Upper lobe of right lung (tissue), 1 donor: ENCODE measurements at regions not wholly inside any gene's neighbourhood (a gene's known extent, or its start where the extent isn't known, plus 50 kb on each side); places are given as distances from the start of the nearest gene placed in this dataset. TPM values are rescaled to one million over a fixed set of nuclear protein-coding genes. Genes with fewer than 3 reads are reported as not detected.
A peak's percentile ranks its signal among the peaks of the same experiment; 100 is the strongest.

ENCODE experiments used
- ATAC-seq: fragments of 200-7000 bp; cut with Tn5 transposase; one replicate; pipeline ENCODE4 v1.9.1; 2020; ENCODE audit warnings: mild to moderate bottlenecking, moderate library complexity
- DNase-seq: peaks from one replicate; pipeline ENCODE4 v3.0.0-alpha.2; 2020
- H3K27ac ChIP-seq: fragments of 200-600 bp; one replicate; pipeline ENCODE4 v1.8.0; 2022
- H3K27me3 ChIP-seq: fragments of 200-600 bp; one replicate; pipeline ENCODE4 v1.8.0; 2022; ENCODE audit warnings: mild to moderate bottlenecking
- H3K36me3 ChIP-seq: fragments of 200-600 bp; one replicate; pipeline ENCODE4 v1.8.0; 2022
- H3K4me1 ChIP-seq: fragments of 200-600 bp; one replicate; pipeline ENCODE4 v1.8.0; 2022
- H3K4me3 ChIP-seq: fragments of 200-600 bp; one replicate; pipeline ENCODE4 v1.8.0; 2022; ENCODE audit warnings: mild to moderate bottlenecking
- H3K9me3 ChIP-seq: fragments of 200-600 bp; one replicate; pipeline ENCODE4 v1.8.0; 2022
- intact Hi-C: fragments of 100-400 bp; cut with DNase I; formaldehyde crosslinking; loops from one replicate; pipeline ENCODE4 v1.11.0; 2022
- microRNA-seq: library from miRNA; unstranded; fragments of <30 nt; microRNA quantifications from one replicate; pipeline ENCODE4 v1.2.0, GENCODE V29; 2020; ENCODE audit warnings: borderline microRNAs expressed
- TF ChIP-seq, protein P1 (sequence below): fragments of 200-600 bp; IDR thresholded peaks from one replicate; pipeline ENCODE4 v1.8.0; 2022; ENCODE audit warnings: antibody characterized with exemption
- donor health status: DM: no; HTN: yes; CAD: no; lungs with severe emphysema.

DNA sequence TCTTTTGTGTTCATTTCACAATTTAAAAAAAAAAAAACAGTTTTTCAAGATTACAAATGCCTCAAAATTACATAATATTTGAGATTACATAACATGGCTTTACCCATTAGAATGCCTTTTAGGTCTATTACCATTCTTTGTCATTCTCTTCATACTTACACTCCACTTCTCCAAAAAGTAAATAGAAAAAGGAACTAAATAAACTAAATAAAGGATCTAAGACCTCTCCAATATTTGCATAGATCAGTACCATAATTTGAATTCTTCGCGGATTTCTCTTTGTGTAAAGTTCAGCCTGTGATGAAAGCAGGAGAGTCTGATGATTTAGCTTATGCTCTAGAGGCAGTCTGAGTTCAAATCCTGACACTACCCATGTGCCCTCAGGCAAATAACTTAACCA, 56.4 kb upstream of the C1GALT1 start:
- DNase-seq = no peak
- no peaks in the 10 kb centered on the region for H3K27me3 ChIP-seq
- intact Hi-C loops = no loop called here
- TF ChIP-seq, protein P1, sequence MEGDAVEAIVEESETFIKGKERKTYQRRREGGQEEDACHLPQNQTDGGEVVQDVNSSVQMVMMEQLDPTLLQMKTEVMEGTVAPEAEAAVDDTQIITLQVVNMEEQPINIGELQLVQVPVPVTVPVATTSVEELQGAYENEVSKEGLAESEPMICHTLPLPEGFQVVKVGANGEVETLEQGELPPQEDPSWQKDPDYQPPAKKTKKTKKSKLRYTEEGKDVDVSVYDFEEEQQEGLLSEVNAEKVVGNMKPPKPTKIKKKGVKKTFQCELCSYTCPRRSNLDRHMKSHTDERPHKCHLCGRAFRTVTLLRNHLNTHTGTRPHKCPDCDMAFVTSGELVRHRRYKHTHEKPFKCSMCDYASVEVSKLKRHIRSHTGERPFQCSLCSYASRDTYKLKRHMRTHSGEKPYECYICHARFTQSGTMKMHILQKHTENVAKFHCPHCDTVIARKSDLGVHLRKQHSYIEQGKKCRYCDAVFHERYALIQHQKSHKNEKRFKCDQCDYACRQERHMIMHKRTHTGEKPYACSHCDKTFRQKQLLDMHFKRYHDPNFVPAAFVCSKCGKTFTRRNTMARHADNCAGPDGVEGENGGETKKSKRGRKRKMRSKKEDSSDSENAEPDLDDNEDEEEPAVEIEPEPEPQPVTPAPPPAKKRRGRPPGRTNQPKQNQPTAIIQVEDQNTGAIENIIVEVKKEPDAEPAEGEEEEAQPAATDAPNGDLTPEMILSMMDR = no peak
- H3K9me3 ChIP-seq = no peaks in the 10 kb centered on the region
- peaks cover 18% of the 10 kb centered on the region for H3K4me1 ChIP-seq
- peak; percentile 71 for ATAC-seq
- no peak overlapping the region for H3K27ac ChIP-seq
- H3K36me3 ChIP-seq = no peaks in the 10 kb centered on the region
- no peak overlapping the region for H3K4me3 ChIP-seq

- ATAC-seq (no peak), DNase-seq (no peak)
- Histone ChIP-seq H3K9me3 (no peaks in the 10 kb centered on the region), H3K27ac (no peak overlapping the region), H3K36me3 (no peaks in the 10 kb centered on the region), H3K4me1 (peaks cover 10% of the 10 kb centered on the region), H3K4me3 (no peak overlapping the region), H3K27me3 (no peaks in the 10 kb centered on the region)
- TF ChIP-seq, protein P1 = no peak
- intact Hi-C loops = no loop called here
Measured at GRCh38 chr7:7127773-7128172, 54.6 kb upstream of the C1GALT1 start.

DNA sequence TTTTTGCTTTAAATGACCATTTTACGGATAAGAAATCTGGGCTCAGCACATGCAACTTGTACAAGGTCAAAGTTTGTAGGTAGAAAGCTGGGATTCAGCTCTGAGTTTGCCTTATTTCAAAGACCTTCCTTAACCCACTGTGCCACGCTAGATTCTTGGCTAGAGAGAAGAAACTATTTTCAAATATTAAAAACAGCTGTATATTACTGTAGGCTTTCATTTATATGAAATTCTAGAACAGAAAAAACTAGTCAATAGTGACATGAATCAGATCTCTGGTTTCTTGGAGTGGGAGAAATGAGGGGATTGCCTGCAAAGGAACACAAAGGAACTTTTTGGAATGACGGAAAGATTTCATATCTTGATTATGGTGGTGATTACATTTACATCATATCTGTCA, 53.0 kb upstream of the C1GALT1 start:
- H3K4me1 ChIP-seq = peaks cover 4% of the 10 kb centered on the region
- no peaks in the 10 kb centered on the region for H3K27me3 ChIP-seq
- ATAC-seq = no peak
- H3K36me3 ChIP-seq = no peaks in the 10 kb centered on the region
- DNase-seq = no peak
- no peaks in the 10 kb centered on the region for H3K9me3 ChIP-seq
- intact Hi-C loops = no loop called here
- TF ChIP-seq, protein P1 = no peak
- H3K4me3 ChIP-seq = no peak overlapping the region
- H3K27ac ChIP-seq = no peak overlapping the region

DNA sequence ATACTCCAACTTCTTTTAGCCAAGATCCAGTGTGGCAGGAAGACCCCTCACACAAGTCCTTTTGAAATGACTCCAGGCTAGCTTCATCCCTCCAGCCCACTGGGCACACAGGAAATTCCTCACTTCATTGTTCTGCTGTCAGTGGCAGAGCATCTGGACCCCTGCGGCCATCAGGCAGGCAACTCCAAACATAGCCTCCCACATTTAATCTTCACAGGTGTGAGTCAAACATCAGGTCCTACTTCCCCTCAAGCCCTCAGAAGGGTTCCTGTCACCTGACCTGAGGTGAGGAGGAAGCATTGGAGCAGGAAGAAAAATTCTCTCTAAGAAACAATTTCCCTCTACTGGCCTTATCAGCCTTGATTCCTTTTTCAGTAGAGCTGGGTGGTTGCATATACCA, 51.1 kb upstream of the C1GALT1 start:
- no peak overlapping the region for H3K4me3 ChIP-seq
- DNase-seq (no peak), ATAC-seq (no peak)
- H3K4me1 ChIP-seq = peaks cover 2% of the 10 kb centered on the region
- H3K9me3 ChIP-seq = no peaks in the 10 kb centered on the region
- TF ChIP-seq, protein P1 = no peak
- no peak overlapping the region for H3K27ac ChIP-seq
- intact Hi-C loops = no loop called here
- H3K36me3 ChIP-seq = no peaks in the 10 kb centered on the region
- H3K27me3 ChIP-seq = no peaks in the 10 kb centered on the region

Small RNA genes in the stretch of these regions (microRNA-seq; reads per million reads assigned to microRNA genes)
- gene MIR3683 = not detected
